ENCODE measurements at regions not wholly inside any gene's neighbourhood (a gene's known extent, or its start where the extent isn't known, plus 50 kb on each side); places are given as distances from the start of the nearest gene placed in this dataset.

- in situ Hi-C loops (cut with HindIII; ENCODE audit: low pct_ligation_motif_present, low pct_unique_long_range_greater_than_20kb, low sequenced_read_pairs): no loop called here
- no peak for DNase-seq
Observed at GRCh38 chr10:121183707-121184106, 332.5 kb downstream of the WDR11 start.

GRCh38 chr10:121185816-121186455 lies 334.8 kb downstream of the WDR11 start:
- in situ Hi-C loops (cut with HindIII; ENCODE audit: low pct_ligation_motif_present, low pct_unique_long_range_greater_than_20kb, low sequenced_read_pairs): no loop called here
- no peak for DNase-seq

- DNase-seq: no peak
- in situ Hi-C loops (cut with HindIII; ENCODE audit: low pct_ligation_motif_present, low pct_unique_long_range_greater_than_20kb, low sequenced_read_pairs): no loop called here
Observed at GRCh38 chr10:121187391-121187790, 336.2 kb downstream of the WDR11 start.

GRCh38 chr10:121188005-121188404 lies 336.8 kb downstream of the WDR11 start:
- no peak for DNase-seq
- in situ Hi-C loops (cut with HindIII; ENCODE audit: low pct_ligation_motif_present, low pct_unique_long_range_greater_than_20kb, low sequenced_read_pairs): no loop called here

- in situ Hi-C loops (cut with HindIII; ENCODE audit: low pct_ligation_motif_present, low pct_unique_long_range_greater_than_20kb, low sequenced_read_pairs): no loop called here
- DNase-seq: no peak
Observed at GRCh38 chr10:121189066-121189465, 337.9 kb downstream of the WDR11 start.

- in situ Hi-C loops (cut with HindIII; ENCODE audit: low pct_ligation_motif_present, low pct_unique_long_range_greater_than_20kb, low sequenced_read_pairs): no loop called here
Observed at GRCh38 chr10:121194696-121195523, 343.7 kb downstream of the WDR11 start.

GRCh38 chr10:121195524-121195910 lies 344.4 kb downstream of the WDR11 start:
- in situ Hi-C loops (cut with HindIII; ENCODE audit: low pct_ligation_motif_present, low pct_unique_long_range_greater_than_20kb, low sequenced_read_pairs): no loop called here
- no peak for DNase-seq

More at GRCh38 chr10:121194696-121195523, 343.7 kb downstream of the WDR11 start:
- DNase-seq: no peak

GRCh38 chr10:121199081-121199480 lies 347.9 kb downstream of the WDR11 start:
- no peak for DNase-seq
- in situ Hi-C loops (cut with HindIII; ENCODE audit: low pct_ligation_motif_present, low pct_unique_long_range_greater_than_20kb, low sequenced_read_pairs): no loop called here

- no peak for DNase-seq
- in situ Hi-C loops (cut with HindIII; ENCODE audit: low pct_ligation_motif_present, low pct_unique_long_range_greater_than_20kb, low sequenced_read_pairs): no loop called here
Observed at GRCh38 chr10:121205625-121206024, 354.5 kb downstream of the WDR11 start.

- in situ Hi-C loops (cut with HindIII; ENCODE audit: low pct_ligation_motif_present, low pct_unique_long_range_greater_than_20kb, low sequenced_read_pairs): no loop called here
- DNase-seq: no peak
Observed at GRCh38 chr10:121211446-121211845, 360.3 kb downstream of the WDR11 start.

- DNase-seq: no peak
- in situ Hi-C loops (cut with HindIII; ENCODE audit: low pct_ligation_motif_present, low pct_unique_long_range_greater_than_20kb, low sequenced_read_pairs): no loop called here
Observed at GRCh38 chr10:121213437-121213836, 362.3 kb downstream of the WDR11 start.

GRCh38 chr10:121216295-121216694 lies 365.1 kb downstream of the WDR11 start:
- in situ Hi-C loops (cut with HindIII; ENCODE audit: low pct_ligation_motif_present, low pct_unique_long_range_greater_than_20kb, low sequenced_read_pairs): no loop called here
- no peak for DNase-seq

GRCh38 chr10:121216721-121217181 lies 365.6 kb downstream of the WDR11 start:
- no peak for DNase-seq
- in situ Hi-C loops (cut with HindIII; ENCODE audit: low pct_ligation_motif_present, low pct_unique_long_range_greater_than_20kb, low sequenced_read_pairs): no loop called here

- no peak for DNase-seq
- in situ Hi-C loops (cut with HindIII; ENCODE audit: low pct_ligation_motif_present, low pct_unique_long_range_greater_than_20kb, low sequenced_read_pairs): no loop called here
Observed at GRCh38 chr10:121217331-121217730, 366.2 kb downstream of the WDR11 start.

GRCh38 chr10:121221072-121221471 lies 369.9 kb downstream of the WDR11 start:
- in situ Hi-C loops (cut with HindIII; ENCODE audit: low pct_ligation_motif_present, low pct_unique_long_range_greater_than_20kb, low sequenced_read_pairs): no loop called here
- DNase-seq: no peak

GRCh38 chr10:121221991-121222390 lies 370.8 kb downstream of the WDR11 start:
- DNase-seq: no peak
- in situ Hi-C loops (cut with HindIII; ENCODE audit: low pct_ligation_motif_present, low pct_unique_long_range_greater_than_20kb, low sequenced_read_pairs): no loop called here

- in situ Hi-C loops (cut with HindIII; ENCODE audit: low pct_ligation_motif_present, low pct_unique_long_range_greater_than_20kb, low sequenced_read_pairs): no loop called here
- DNase-seq: no peak
Observed at GRCh38 chr10:121222842-121223241, 371.7 kb downstream of the WDR11 start.

- in situ Hi-C loops (cut with HindIII; ENCODE audit: low pct_ligation_motif_present, low pct_unique_long_range_greater_than_20kb, low sequenced_read_pairs): no loop called here
Observed at GRCh38 chr10:121231079-121231478, 367.2 kb downstream of the FGFR2 start.

GRCh38 chr10:121232494-121232893 lies 365.8 kb downstream of the FGFR2 start:
- no peak for DNase-seq
- in situ Hi-C loops (cut with HindIII; ENCODE audit: low pct_ligation_motif_present, low pct_unique_long_range_greater_than_20kb, low sequenced_read_pairs): no loop called here

More at GRCh38 chr10:121231079-121231478, 367.2 kb downstream of the FGFR2 start:
- no peak for DNase-seq

GRCh38 chr10:121235692-121236091 lies 362.6 kb downstream of the FGFR2 start:
- in situ Hi-C loops (cut with HindIII; ENCODE audit: low pct_ligation_motif_present, low pct_unique_long_range_greater_than_20kb, low sequenced_read_pairs): no loop called here
- no peak for DNase-seq
